ENCODE measurements at regions not wholly inside any gene's neighbourhood (a gene's known extent, or its start where the extent isn't known, plus 50 kb on each side); places are given as distances from the start of the nearest gene placed in this dataset.

DNA sequence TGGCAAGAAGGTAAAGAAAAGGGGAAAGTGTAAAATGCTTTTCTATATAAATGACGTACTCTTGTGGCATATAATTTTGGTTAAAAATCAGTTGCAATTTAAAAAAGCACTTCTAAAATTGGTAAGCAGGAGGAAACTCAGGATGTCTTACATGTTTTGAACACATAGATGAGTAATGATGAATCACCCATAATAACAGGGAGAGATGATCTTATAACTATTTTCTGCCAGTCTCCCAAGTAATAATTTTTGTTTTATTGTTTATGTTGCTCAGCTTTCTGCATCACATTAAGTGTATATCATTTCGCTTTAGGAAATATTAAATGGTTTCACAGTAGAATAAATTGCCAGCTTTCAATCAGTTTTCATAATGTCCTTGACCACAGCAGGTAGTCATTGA lies 1430.7 kb upstream of the PCDH20 start:
- TF ChIP-seq, protein P1, sequence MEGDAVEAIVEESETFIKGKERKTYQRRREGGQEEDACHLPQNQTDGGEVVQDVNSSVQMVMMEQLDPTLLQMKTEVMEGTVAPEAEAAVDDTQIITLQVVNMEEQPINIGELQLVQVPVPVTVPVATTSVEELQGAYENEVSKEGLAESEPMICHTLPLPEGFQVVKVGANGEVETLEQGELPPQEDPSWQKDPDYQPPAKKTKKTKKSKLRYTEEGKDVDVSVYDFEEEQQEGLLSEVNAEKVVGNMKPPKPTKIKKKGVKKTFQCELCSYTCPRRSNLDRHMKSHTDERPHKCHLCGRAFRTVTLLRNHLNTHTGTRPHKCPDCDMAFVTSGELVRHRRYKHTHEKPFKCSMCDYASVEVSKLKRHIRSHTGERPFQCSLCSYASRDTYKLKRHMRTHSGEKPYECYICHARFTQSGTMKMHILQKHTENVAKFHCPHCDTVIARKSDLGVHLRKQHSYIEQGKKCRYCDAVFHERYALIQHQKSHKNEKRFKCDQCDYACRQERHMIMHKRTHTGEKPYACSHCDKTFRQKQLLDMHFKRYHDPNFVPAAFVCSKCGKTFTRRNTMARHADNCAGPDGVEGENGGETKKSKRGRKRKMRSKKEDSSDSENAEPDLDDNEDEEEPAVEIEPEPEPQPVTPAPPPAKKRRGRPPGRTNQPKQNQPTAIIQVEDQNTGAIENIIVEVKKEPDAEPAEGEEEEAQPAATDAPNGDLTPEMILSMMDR (IDR thresholded peaks at IDR 0.05; ENCODE audit: insufficient read depth, low read length, poor library complexity, severe bottlenecking), result no peak
- TF ChIP-seq EZH2phosphoT487 (conservative IDR thresholded peaks at IDR 0.05; ENCODE audit: low read length), result no peak

Measured in SU-DHL-6 (cell line).